ENCODE measurements at regions not wholly inside any gene's neighbourhood (a gene's known extent, or its start where the extent isn't known, plus 50 kb on each side); places are given as distances from the start of the nearest gene placed in this dataset.

DNA sequence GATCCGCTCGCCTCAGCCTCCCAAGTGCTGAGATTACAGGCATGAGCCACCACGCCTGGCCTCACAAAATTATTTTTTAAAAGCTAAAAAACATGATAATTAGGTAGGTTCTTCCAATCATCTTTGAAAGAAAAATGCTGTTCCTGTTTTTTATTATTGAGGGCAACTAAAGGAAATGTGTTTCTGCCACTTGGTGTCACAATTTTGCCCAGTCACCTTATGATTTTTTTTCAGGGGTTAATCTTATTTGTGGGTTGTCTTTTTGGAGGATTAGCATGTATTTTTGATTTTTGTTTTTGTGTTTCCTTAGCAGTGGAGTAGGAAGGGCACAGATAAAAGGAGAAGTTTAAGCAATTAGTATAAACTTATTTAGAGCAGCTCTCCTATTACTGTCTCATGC is 79.8 kb downstream of the PRORP start:
- no peak for TF ChIP-seq CTCF (IDR thresholded peaks at IDR 0.05)
- TF ChIP-seq POLR2A (IDR thresholded peaks at IDR 0.05) = no peak

Data from tibial nerve (tissue), 3 donors.